ENCODE measurements at regions not wholly inside any gene's neighbourhood (a gene's known extent, or its start where the extent isn't known, plus 50 kb on each side); places are given as distances from the start of the nearest gene placed in this dataset.

GRCh38 chr18:28723506-28723905 is 546.6 kb upstream of the CDH2 start:
- TF ChIP-seq GATA3 (IDR thresholded peaks at IDR 0.05; ENCODE audit: low read depth, low read length) (no peak), GATA2 (IDR thresholded peaks at IDR 0.05; ENCODE audit: low read depth, low read length) (no peak)

Measured in SH-SY5Y (cell line).